ENCODE measurements at regions not wholly inside any gene's neighbourhood (a gene's known extent, or its start where the extent isn't known, plus 50 kb on each side); places are given as distances from the start of the nearest gene placed in this dataset.

- TF ChIP-seq ATF3 (IDR thresholded peaks at IDR 0.05) (no peak), ZNF274 (IDR thresholded peaks at IDR 0.05; ENCODE audit: low read depth, low read length) (no peak), EZH2 (IDR thresholded peaks at IDR 0.05) (no peak), SIN3A (IDR thresholded peaks at IDR 0.05; ENCODE audit: low read depth) (no peak), ZFX (IDR thresholded peaks at IDR 0.05) (no peak), FOSL1 (IDR thresholded peaks at IDR 0.05; ENCODE audit: low read depth) (no peak)
Measured at GRCh38 chr4:181911420-181911819, 331.8 kb upstream of the TENM3 start (continued).

GRCh38 chr4:181933471-181933870 is 309.7 kb upstream of the TENM3 start:
- no TSS peak for BruUV-seq (replicated peaks)
- ChIA-PET RAD21 (ENCODE audit: low non-redundant PET in 1 of 2, low total read pairs in 2 of 2, uncharacterized antibody in 2 of 2, unreplicated experiment in 2 of 2) (no interaction called here), CTCF (no interaction called here), POLR2A (no interaction called here)
- intact Hi-C loops (cut with micrococcal nuclease): no loop called here
- H3K36me3 ChIP-seq (ENCODE audit: control insufficient read depth in 1 of 2, insufficient read depth in 2 of 2, low read length in 2 of 2): no peaks in the 10 kb centered on the region
- ATAC-seq: no peak
- no peak overlapping the region for H3K4me2 ChIP-seq (ENCODE audit: low read length)
- no peak overlapping the region for H3K4me3 ChIP-seq (replicated peaks in 1 of 2; ENCODE audit: low read depth in 1 of 2, low read length in 2 of 2)
- H3K9me2 ChIP-seq (ENCODE audit: insufficient read depth): no peaks in the 10 kb centered on the region
- no peak overlapping the region for H3K27ac ChIP-seq (ENCODE audit: low read depth, low read length)
- H3K79me2 ChIP-seq (ENCODE audit: insufficient read depth, low read length): no peaks in the 10 kb centered on the region
- H3K4me1 ChIP-seq (ENCODE audit: control insufficient read depth in 1 of 2, insufficient read depth in 2 of 2, low read length in 2 of 2): no peaks in the 10 kb centered on the region
- DNase-seq (ENCODE audit: low read depth, low spot score): no peak
- TF ChIP-seq REST (IDR thresholded peaks at IDR 0.05; ENCODE audit: low read depth) (no peak), ZFX (IDR thresholded peaks at IDR 0.05) (no peak), POLR2AphosphoS5 (IDR thresholded peaks at IDR 0.05; ENCODE audit: low read depth, low read length) (no peak), EGR1 (IDR thresholded peaks at IDR 0.05; ENCODE audit: low read depth) (no peak), CBX3 (IDR thresholded peaks at IDR 0.05; ENCODE audit: low read depth) (no peak), YY1 (IDR thresholded peaks at IDR 0.05; ENCODE audit: extremely low read depth, insufficient replicate concordance, low read depth, low read length) (no peak), POLR2A (IDR thresholded peaks at IDR 0.05; ENCODE audit: borderline replicate concordance, extremely low read depth, insufficient read depth, insufficient read length) (no peak), JUND (IDR thresholded peaks at IDR 0.05) (no peak), ZBTB33 (IDR thresholded peaks at IDR 0.05; ENCODE audit: extremely low read depth, insufficient replicate concordance, low read length) (no peak), ATF3 (IDR thresholded peaks at IDR 0.05) (no peak), FOSL1 (IDR thresholded peaks at IDR 0.05; ENCODE audit: low read depth) (no peak), ZNF274 (IDR thresholded peaks at IDR 0.05; ENCODE audit: low read depth, low read length) (no peak), SP1 (IDR thresholded peaks at IDR 0.05; ENCODE audit: low read depth) (no peak), CTCF (IDR thresholded peaks at IDR 0.05 in 2 of 3, conservative IDR thresholded peaks at IDR 0.05 in 1 of 3; ENCODE audit: borderline replicate concordance in 1 of 3, insufficient read depth in 1 of 3, low read depth in 2 of 3, low read length in 2 of 3) (no peak), TCF7L2 (IDR thresholded peaks at IDR 0.05; ENCODE audit: borderline replicate concordance, extremely low read depth, insufficient read depth, insufficient read length) (no peak), EZH2phosphoT487 (IDR thresholded peaks at IDR 0.05; ENCODE audit: borderline replicate concordance) (no peak)
- H3K9ac ChIP-seq (ENCODE audit: low read length): no peak overlapping the region
- H3K27me3 ChIP-seq (ENCODE audit: insufficient read depth, low read length): peaks cover under 1% of the 10 kb centered on the region; the same call in 1 of the 2 replicates
- no peak overlapping the region for H2AFZ ChIP-seq (ENCODE audit: low read depth, low read length, poor library complexity, severe bottlenecking)
- no peaks in the 10 kb centered on the region for H4K20me1 ChIP-seq (ENCODE audit: insufficient read depth)
- H3K9me3 ChIP-seq (ENCODE audit: control insufficient read depth in 1 of 2, insufficient read depth in 1 of 2, low read depth in 1 of 2, low read length in 2 of 2): no peaks in the 10 kb centered on the region

Measured in HCT116 (cell line).